Thyroid gland (tissue), 4 donors: ENCODE measurements at regions not wholly inside any gene's neighbourhood (a gene's known extent, or its start where the extent isn't known, plus 50 kb on each side); places are given as distances from the start of the nearest gene placed in this dataset.

Experiments
- CTCF ChIP-seq, 6 experiments: fragments of 200-600 bp in 3 of 6; fragments of 450-650 bp in 3 of 6; sonication (generic) in 3 of 6; IDR thresholded peaks; one replicate each; pipeline ENCODE4 v1.5.1; 2016 to 2019; ENCODE audit warnings: antibody characterized with exemption in 6 of 6, mild to moderate bottlenecking in 2 of 6, inconsistent platforms in 1 of 6, moderate library complexity in 1 of 6
- POLR2A ChIP-seq, 2 donors: fragments of 450-650 bp; IDR thresholded peaks; one replicate each; pipeline ENCODE4 v1.6.1; 2017; ENCODE audit warnings: antibody characterized with exemption in 2 of 2, mild to moderate bottlenecking in 2 of 2, moderate library complexity in 1 of 2

- TF ChIP-seq CTCF (IDR thresholded peaks at IDR 0.05): no peak
- no peak for TF ChIP-seq POLR2A (IDR thresholded peaks at IDR 0.05)
Observed at GRCh38 chr4:11097725-11098124, 331.0 kb downstream of the HS3ST1 start.
